GM19238 (cell line): ENCODE measurements at regions not wholly inside any gene's neighbourhood (a gene's known extent, or its start where the extent isn't known, plus 50 kb on each side); places are given as distances from the start of the nearest gene placed in this dataset.

ENCODE experiments used
- DNase-seq: peaks from one replicate; pipeline ENCODE4 v3.0.0; 2011; ENCODE audit warnings: low spot score; ENCODE audit not compliant: insufficient read length

GRCh38 chr16:17602678-17603077 is 131.9 kb upstream of the XYLT1 start:
- DNase-seq, result no peak

GRCh38 chr16:17598968-17599367 is 128.2 kb upstream of the XYLT1 start:
- DNase-seq, result no peak

GRCh38 chr16:17591655-17592405 is 121.1 kb upstream of the XYLT1 start:
- no peak for DNase-seq

GRCh38 chr16:17590711-17591654 is 120.2 kb upstream of the XYLT1 start:
- DNase-seq, result no peak

- no peak for DNase-seq
These were observed 119.1 kb upstream of the XYLT1 start for GRCh38 chr16:17589898-17590297.

- DNase-seq, result no peak
These were observed 114.8 kb upstream of the XYLT1 start for GRCh38 chr16:17585449-17586074.

- peak; percentile 46 for DNase-seq
These were observed 108.5 kb upstream of the XYLT1 start for GRCh38 chr16:17578981-17579874.

GRCh38 chr16:17574256-17574655 is 103.5 kb upstream of the XYLT1 start:
- DNase-seq, result no peak

GRCh38 chr16:17572145-17572544 is 101.4 kb upstream of the XYLT1 start:
- no peak for DNase-seq

GRCh38 chr16:17571499-17572093 is 100.8 kb upstream of the XYLT1 start:
- no peak for DNase-seq

- no peak for DNase-seq
These were observed 97.5 kb upstream of the XYLT1 start for GRCh38 chr16:17568239-17568638.

- no peak for DNase-seq
These were observed 96.7 kb upstream of the XYLT1 start for GRCh38 chr16:17567455-17567854.

GRCh38 chr16:17566656-17567450 is 96.1 kb upstream of the XYLT1 start:
- DNase-seq, result no peak

- no peak for DNase-seq
These were observed 95.3 kb upstream of the XYLT1 start for GRCh38 chr16:17566075-17566474.

GRCh38 chr16:17565605-17566004 is 94.8 kb upstream of the XYLT1 start:
- DNase-seq, result no peak

GRCh38 chr16:17564856-17565255 is 94.1 kb upstream of the XYLT1 start:
- no peak for DNase-seq

GRCh38 chr16:17563323-17564091 is 92.7 kb upstream of the XYLT1 start:
- DNase-seq, result no peak

- no peak for DNase-seq
These were observed 90.3 kb upstream of the XYLT1 start for GRCh38 chr16:17561056-17561455.

GRCh38 chr16:17560548-17560947 is 89.8 kb upstream of the XYLT1 start:
- no peak for DNase-seq
